ENCODE measurements at regions not wholly inside any gene's neighbourhood (a gene's known extent, or its start where the extent isn't known, plus 50 kb on each side); places are given as distances from the start of the nearest gene placed in this dataset.
"Not testable (repeated sequence)": the region's sequence is repeated elsewhere in the genome, so short reads cannot be mapped to it uniquely, and the experiment has no call there.

GRCh38 chr3:181610083-181610972 lies 101.4 kb upstream of the SOX2 start:
- DNase-seq (ENCODE audit: low read depth) = no peak
- TF ChIP-seq CTCF (IDR thresholded peaks at IDR 0.05; ENCODE audit: low read length, missing control alignments) = no peak
- no peak overlapping the region for H3K4me3 ChIP-seq (replicated peaks; ENCODE audit: low read depth, low read length)

GRCh38 chr3:181609030-181609767 lies 102.5 kb upstream of the SOX2 start:
- no peak overlapping the region for H3K4me3 ChIP-seq (replicated peaks; ENCODE audit: low read depth, low read length)
- no peak for DNase-seq (ENCODE audit: low read depth)
- no peak for TF ChIP-seq CTCF (IDR thresholded peaks at IDR 0.05; ENCODE audit: low read length, missing control alignments)

- no peak for TF ChIP-seq CTCF (IDR thresholded peaks at IDR 0.05; ENCODE audit: low read length, missing control alignments)
- DNase-seq (ENCODE audit: low read depth) = no peak
- H3K4me3 ChIP-seq (replicated peaks; ENCODE audit: low read depth, low read length) = no peak overlapping the region
These were observed 107.5 kb upstream of the SOX2 start for GRCh38 chr3:181604267-181604666.

- TF ChIP-seq CTCF (IDR thresholded peaks at IDR 0.05; ENCODE audit: low read length, missing control alignments) = no peak
- H3K4me3 ChIP-seq (replicated peaks; ENCODE audit: low read depth, low read length) = no peak overlapping the region
- no peak for DNase-seq (ENCODE audit: low read depth)
These were observed 115.6 kb upstream of the SOX2 start for GRCh38 chr3:181596126-181596525.

GRCh38 chr3:181590939-181591338 lies 120.8 kb upstream of the SOX2 start:
- not testable (repeated sequence) for DNase-seq (ENCODE audit: low read depth); H3K4me3 ChIP-seq (replicated peaks; ENCODE audit: low read depth, low read length)

GRCh38 chr3:181582619-181583018 lies 129.1 kb upstream of the SOX2 start:
- DNase-seq (ENCODE audit: low read depth) = no peak
- no peak for TF ChIP-seq CTCF (IDR thresholded peaks at IDR 0.05; ENCODE audit: low read length, missing control alignments)

GRCh38 chr3:181581656-181582055 lies 130.1 kb upstream of the SOX2 start:
- H3K4me3 ChIP-seq (replicated peaks; ENCODE audit: low read depth, low read length) = no peak overlapping the region
- no peak for DNase-seq (ENCODE audit: low read depth)
- TF ChIP-seq CTCF (IDR thresholded peaks at IDR 0.05; ENCODE audit: low read length, missing control alignments) = no peak

More at GRCh38 chr3:181582619-181583018, 129.1 kb upstream of the SOX2 start:
- no peak overlapping the region for H3K4me3 ChIP-seq (replicated peaks; ENCODE audit: low read depth, low read length)
